NOMO-1 treated with DMSO at 0.1 percent for 48 hours (cell line): ENCODE measurements at regions not wholly inside any gene's neighbourhood (a gene's known extent, or its start where the extent isn't known, plus 50 kb on each side); places are given as distances from the start of the nearest gene placed in this dataset.
"Not testable (repeated sequence)": the region's sequence is repeated elsewhere in the genome, so short reads cannot be mapped to it uniquely, and the experiment has no call there.

Experiments used
- DNase-seq: peaks from one replicate; lab custom pipeline; 2025; ENCODE audit not compliant: unreplicated experiment; lab: John Stamatoyannopoulos, UW

DNA sequence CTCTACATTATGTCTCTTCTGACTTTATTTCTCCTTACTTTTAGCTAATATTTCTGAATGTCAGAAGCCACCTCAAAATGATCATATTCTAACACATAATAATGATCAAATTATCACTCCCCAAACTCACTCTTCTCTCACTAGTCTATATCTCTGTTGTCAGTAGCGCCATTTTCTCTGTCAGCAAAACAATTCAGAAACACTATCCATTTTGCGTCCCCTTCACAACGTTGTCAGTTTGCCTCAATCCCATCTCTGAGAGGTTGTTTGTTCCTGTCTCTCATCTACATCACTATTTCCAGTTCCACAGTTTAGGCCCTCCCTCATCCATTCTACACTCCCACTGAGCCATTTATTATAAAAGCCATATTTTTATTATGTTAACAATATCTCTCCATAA lies 1376.3 kb upstream of the ACVR2A start:
- no peak for DNase-seq

DNA sequence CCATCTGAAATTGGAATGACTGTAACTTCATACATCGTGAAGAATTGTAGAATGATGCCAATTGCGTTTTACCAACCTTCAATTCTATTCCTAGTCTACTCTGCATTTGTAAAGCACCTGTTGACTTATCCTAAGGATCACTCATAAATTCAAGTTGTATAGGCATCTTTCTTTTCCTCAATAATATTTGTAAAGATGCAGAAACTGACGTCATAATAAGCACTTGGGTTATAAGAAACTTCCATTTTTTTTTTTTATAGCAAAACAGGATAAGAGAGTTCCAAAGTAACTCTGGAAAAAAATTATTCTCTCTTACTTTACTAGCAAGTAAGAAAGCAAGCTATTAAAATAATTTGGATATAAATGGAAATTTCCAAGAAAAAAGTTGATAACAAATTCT lies 1377.4 kb upstream of the ACVR2A start:
- no peak for DNase-seq

DNA sequence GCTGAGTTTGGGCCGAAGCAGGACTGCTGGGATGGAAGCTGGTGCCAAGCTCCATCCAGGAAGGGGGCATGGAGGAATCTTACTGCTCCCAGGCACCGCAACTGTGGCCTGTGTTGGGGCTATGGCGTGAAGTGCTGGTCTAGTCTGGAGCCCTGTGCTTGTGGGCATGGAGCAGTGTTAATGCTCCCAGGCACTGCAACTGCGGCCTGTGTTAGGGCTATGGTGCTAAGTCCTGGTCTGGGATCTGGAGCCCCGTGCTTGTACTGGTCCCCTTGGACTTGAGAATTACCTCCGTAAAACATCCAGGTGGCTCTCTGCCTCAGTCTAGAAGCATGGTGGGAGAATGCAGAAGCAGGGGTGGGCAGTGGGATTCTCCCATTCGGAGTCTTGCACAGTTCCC lies 1379.4 kb upstream of the ACVR2A start:
- no peak for DNase-seq

DNA sequence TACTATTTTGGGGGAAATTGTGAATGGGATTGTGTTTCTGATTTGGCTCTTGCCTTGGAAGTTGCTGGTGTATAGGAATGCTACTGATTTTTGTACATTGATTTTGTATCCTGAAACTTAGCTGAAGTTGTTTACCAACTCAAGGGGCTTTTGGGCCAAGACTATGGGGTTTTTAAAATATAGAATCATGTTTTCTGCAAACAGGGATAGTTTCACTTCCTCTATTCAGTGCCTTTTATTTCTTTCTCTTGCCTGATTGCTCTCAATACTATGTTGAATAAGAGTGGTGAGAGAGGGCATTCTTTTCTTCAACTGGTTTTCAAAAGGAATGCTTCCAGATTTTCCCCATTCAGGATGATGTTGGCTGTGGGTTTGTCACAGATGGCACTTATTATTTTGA lies 1383.8 kb upstream of the ACVR2A start:
- peak; percentile 42 for DNase-seq

DNA sequence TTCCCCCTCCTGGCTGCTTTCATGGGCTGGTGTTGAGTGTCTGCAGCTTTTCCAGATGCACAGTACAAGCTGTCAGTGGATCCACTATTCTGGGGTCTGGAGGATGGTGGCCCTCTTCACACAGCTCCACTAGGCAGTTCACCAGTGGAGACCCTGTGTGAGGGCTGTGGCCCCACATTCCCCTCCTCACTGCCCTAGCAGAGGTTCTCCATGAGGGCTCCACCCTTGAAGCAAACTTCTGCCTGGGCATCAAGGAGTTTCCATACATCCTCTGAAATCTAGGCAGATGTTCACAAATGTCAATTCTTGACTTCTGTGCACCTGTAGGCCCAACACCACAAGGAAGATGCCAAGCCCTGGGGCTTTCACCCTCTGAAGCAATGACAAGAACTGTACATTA lies 1386.2 kb upstream of the ACVR2A start:
- DNase-seq, result no peak

DNA sequence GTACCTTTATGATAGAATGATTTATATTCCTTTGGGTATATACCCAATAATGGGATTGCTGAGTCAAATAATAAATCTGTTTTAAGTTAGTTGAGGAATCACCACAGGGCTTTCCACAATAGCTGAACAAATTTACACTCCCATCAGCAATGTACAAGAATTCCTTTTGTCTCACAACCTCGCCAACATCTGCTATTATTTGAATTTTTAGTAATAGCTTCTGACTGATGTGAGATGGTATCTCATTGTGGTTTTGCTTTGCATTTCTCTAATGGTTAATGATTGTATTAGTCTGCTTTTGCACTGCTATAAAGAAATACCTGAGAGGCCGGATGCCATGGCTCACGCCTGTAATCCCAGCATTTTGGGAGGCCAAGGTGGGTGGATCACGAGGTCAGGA lies 1387.6 kb upstream of the ACVR2A start:
- no peak for DNase-seq

DNA sequence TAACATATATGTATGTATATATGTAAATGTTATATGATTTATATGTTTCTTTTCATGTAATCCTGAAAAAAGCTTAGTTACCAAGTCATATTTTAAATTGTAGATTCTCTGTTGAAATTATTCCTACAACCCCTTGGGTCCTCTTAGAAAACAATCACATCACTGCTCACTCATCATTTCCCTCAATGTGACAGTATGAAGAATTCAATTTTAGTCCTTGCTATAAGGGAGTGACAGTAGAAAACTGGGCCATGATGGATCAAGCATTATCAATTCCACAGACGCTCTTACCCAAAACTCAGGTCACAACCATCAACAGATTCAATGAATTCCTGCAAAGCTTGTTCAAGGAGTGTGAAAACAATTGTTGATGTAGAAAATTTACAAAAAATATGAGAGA lies 1389.5 kb upstream of the ACVR2A start:
- no peak for DNase-seq

DNA sequence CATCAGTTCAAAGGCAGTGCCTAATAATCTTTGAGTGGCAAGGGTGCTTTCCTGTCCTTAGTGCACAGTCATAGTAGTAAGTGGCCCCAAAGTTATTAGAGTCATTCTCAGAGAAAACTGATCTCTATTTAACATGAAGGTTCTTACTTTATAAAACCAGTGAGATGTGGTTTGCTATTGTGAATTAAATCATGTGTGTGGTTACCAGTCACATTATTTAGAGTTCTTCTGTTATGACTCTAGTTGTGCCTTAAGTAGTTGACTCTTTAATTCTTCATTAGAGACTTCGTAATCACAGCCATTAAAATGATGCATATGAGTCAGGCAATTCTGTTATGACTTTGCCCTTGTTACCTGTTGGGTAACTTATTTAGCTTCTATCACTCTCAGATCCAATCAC lies 1392.9 kb upstream of the ACVR2A start:
- no peak for DNase-seq

DNA sequence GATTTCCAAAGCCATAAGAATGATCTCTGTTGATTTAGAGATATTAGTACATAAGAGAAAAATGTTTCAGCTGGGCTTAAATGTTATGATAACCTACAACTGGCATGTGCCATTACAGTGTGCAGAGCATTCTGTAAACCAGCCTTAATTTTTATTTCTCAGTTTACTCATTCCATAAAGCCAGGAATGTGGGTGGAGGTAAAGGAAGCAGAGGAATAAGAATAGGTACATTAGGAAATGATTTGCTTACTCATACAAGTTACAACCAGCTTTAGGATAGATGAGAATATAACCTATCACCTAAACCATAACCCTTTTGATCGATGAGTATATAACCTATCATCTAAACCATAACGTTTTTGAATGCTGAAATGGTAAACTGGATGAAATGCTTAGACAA lies 1394.7 kb upstream of the ACVR2A start:
- no peak for DNase-seq

DNA sequence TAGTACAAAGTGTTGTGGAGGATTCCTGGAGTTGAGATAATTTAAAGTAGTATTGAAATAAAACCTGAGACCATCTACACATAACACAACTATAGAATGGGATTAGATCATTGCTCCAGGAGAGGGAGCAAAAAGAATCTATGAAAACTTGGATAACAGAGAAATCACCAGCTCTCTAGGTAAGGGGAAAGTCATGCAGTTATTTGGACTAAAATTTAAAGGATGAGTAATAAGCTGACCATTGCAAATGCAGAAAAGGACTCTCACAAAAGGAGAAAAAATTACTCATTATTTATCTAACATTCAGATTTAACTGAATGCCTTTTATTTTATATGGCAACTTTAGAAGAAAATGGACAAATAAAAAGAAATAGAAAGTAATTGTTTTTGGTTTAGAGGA lies 1399.8 kb upstream of the ACVR2A start:
- no peak for DNase-seq

DNA sequence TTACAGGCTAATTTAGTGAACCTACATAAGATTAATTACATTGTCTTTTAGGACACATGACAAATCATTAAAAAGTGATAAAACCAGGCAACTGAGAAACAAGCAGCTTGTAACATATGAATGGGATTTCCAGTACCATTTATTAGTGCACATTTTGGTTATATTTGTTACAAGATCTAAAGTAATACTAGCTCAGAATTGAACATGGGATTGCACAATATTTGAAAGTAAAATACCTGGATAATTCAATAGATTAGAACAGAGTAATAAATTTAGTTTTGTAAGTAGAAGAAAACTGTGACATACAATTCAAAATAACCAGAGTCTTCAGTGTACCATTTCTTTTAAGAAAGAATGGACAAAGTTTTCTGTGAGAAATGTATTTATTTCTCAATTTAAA lies 1400.7 kb upstream of the ACVR2A start:
- DNase-seq, result no peak

DNA sequence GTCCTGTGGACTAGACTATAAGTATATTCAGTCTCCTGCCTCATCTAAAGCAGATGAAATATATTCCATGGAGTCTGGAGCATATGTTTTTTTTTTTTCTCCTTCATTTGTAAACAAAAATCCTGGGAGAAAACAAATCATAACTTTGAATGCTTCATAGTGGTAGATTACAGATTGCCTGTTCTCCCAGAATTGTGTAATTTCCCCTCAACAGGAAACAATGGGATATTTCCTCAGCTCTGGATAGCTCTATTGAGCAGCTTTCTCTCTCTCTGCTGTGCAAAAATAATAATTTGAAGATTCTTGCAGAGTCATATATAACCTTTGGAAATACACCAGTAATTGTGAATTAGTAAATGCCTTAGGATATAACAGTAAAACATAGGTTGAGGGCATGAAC lies 1406.6 kb upstream of the ACVR2A start:
- DNase-seq, result no peak

DNA sequence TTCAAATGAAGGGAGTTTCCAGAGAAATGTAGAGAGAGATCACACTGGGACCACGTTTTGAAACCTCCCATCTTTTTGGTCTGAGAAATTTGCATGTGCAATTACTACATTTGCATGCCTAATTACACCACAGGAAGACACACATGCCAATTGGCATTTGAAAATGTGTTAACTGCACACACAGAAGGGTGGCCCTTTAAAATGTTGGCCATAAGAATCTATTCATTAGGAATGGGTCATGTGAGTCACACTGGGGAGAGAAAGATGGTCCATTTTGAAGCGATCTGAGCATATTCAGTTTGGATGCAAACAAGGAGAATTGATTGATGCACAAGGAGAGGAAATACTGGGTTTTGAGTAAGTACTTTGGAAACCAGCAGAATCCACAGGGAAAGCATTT lies 1407.1 kb upstream of the ACVR2A start:
- DNase-seq, result no peak

DNA sequence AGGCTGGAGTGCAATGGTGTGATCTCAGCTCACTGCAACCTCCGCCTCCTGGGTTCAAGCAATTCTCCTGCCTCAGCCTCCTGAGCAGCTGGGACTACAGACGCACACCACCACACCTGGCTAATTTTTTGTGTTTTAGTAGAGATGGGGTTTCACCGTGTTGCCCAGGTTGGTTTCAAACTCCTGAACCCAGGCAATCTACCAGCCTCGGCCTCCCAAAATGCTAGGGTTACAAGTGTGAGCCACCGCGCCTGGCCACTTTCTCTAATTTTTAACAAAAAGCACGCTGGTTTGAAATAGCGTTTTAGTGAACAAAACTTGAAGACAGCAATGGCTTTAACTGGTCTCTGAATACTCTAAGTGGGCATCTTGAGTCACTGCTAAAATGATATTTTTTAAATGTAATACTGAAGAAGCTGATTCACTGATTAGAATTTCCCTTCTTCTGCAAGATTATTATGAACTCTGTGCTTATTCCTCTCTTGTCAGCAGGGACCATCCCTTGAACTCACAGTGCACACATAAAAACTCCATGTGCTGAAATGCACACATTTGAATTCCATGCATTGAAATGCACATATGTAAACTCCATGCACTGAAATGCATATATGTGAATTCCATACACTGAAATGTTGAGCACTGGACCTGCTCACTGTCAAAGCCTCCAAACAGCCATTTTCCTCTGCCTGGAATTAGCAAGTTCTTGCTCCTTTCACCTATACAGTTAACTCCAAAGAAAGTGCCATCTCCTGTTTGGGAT lies 1411.5 kb upstream of the ACVR2A start:
- DNase-seq, result no peak

DNA sequence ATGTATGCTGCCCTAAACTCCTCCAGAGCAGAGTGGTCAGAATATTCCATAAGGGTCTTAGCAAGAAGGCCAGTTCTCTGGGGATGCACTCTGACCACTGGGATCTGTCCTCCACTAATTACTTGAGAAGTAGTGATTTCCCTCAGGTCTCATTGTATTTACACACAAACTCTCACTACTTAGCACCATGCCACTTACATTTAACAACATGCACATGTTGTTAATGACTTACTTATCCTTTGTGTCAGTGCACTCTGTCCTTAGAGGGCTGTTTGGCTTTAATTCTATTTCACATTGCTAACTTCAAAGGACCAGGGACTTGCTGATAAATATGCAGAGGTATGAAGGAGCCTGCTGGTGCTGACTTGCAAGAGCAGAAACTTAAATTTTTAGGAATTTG lies 1415.5 kb upstream of the ACVR2A start:
- no peak for DNase-seq

DNA sequence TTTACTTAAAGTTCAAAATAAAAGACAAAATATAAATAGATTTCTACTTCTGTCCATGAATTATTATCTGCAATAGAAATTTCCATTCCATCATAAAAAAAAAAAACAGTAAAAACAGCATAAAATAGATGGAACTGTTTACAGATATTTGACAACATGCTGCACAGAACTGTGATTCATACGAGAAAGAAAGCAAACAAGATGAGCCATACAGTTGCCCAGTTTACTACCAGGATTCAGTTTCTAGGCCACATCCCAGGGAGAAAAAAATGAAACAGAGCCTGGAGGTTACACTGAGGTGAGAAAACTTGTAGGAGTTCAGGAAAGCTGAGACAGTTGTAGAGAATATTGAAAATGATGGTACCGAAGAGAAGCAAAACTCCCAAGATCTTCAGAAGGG lies 1426.9 kb upstream of the ACVR2A start:
- no peak for DNase-seq

DNA sequence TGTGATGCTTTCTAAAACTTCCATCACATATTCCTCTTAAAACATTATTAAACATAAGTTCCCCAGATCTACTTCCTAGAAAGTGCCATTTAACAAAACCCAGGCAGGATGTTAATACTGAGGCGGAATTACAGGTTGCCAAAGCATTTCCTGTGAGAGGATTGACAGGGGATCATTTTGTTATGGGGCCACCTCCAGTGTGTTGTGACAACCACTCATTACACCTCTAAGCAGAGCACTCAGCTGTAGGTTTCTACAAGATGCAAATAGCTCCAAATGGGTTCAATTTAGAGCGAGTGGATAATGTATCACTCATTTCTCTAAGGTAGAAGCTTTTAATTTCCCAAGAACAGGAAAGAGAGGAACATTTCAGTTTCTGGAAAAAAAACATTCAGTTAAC lies 1429.5 kb upstream of the ACVR2A start:
- DNase-seq, result no peak

DNA sequence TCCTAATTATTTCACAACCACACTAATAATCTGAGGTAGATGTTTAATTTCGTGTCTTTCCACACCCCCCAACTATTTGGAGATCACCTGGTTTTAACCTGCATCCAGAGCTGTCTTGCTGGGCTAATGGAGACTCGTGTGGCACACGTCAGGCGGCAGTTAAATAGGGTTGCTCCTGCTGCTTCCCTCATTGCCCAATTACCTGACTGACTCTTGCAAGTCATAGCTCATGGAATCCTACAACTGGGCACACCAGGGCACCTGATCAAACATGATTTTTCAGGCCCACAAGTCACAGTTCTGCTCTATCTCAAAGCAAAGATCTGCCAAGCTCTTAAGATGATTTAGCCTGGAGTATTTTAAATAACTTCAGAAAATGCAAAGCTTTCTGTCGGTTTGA lies 1430.4 kb upstream of the ACVR2A start:
- DNase-seq, result no peak

DNA sequence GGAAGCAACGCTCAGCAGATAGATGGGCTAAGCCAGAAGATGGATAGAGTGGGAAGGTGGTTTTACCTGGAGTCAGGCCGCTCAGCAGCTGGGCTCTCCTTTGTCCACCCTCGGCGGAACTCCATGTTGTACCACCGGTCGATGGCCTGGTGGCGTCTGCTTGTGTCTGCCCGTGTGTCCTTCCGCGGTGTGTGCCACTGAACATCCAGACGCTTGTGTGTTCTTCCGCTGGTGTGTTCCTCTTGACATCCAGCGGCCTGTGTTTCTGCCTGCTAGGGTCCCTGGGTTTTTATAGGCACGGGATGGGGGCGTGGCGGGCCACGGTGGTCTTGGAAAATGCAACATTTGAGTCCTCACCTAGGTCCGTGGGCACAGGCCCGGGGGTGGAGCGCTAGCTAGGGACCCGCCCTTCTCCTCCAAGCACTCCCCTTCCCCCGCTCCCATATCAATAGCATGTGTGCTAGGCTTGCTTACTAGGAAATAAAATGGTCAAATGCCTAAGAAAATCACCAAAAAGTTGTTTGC lies 1431.7 kb upstream of the ACVR2A start:
- no peak for DNase-seq

DNA sequence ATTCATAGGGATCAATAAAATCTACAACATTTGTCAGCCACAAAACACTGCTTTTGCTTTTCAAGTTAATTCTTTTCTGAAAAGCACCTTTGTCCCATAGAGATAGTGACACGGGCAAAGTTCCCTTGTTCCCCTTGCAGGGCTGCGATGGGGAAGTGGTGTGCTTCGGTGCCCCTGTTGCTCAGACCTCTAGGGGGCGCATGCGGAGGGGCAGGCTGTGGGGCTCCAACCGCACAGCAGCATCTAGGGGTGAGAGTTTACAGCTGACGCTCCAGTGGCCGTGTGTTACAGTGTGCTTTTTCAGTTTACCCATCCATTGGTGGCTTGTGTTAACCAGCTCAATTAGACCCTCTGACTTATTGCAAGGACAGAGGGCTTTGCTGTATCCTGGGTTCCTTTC lies 1432.2 kb upstream of the ACVR2A start:
- DNase-seq, result no peak

DNA sequence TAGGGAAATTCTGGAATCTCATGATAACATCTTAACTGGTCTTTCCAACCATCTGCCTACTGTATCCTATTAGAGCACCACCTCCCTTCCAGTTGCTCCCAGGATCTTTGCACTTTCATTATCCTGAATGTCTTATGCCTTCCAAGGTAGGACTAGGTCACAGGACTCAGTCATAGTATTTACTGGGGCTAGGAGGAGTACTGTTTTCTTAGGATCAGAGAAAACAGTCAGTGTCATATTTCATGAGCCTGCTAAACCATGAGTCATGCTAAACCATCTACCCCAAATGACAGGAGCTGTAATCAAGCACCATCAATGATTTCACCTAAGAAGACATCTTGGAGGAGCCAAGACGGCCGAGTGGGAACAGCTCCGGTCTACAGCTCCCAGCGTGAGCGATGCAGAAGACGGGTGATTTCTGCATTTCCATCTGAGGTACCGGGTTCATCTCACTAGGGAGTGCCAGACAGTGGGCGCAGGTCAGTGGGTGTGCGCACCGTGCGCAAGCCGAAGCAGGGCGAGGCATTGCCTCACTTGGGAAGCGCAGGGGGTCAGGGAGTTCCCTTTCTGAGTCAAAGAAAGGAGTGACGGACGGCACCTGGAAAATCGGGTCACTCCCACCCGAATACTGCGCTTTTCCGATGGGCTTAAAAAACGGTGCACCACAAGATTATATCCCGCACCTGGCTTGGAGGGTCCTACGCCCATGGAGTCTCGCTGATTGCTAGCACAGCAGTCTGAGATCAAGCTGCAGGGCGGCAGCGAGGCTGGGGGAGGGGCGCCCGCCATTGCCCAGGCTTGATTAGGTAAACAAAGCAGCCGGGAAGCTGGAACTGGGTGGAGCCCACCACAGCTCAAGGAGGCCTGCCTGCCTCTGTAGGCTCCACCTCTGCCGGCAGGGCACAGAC lies 1439.2 kb upstream of the ACVR2A start:
- DNase-seq, result not testable (repeated sequence)

DNA sequence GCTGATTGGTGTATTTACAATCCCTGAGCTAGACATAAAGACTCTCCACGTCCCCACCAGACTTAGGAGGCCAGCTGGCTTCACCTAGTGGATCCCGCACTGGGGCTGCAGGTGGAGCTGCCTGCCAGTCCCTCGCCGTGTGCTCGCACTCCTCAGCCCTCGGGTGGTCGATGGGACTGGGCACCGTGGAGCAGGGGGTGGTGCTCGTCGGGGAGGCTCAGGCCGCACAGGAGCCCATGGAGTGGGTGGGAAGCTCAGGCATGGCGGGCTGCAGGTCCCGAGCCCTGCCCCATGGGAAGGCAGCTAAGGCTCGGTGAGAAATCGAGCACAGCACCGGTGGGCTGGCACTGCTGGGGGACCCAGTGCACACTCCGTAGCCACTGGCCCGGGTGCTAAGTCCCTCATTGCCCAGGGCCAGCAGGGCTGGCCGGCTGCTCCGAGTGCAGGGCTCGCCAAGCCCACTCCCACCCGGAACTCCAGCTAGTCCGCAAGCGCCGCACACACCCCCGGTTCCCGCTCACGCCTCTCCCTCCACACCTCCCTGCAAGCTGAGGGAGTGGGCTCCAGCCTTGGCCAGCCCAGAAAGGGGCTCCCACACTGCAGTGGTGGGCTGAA lies 1441.2 kb upstream of the ACVR2A start:
- DNase-seq, result not testable (repeated sequence)
